OCI-LY7 (cell line): ENCODE measurements at regions not wholly inside any gene's neighbourhood (a gene's known extent, or its start where the extent isn't known, plus 50 kb on each side); places are given as distances from the start of the nearest gene placed in this dataset.

Experiments used
- CTCF ChIP-seq: fragments of 200-600 bp; sonication (generic); conservative IDR thresholded peaks from 2 replicates; pipeline ENCODE4 v1.5.1; 2014; ENCODE audit warnings: mild to moderate bottlenecking, antibody characterized with exemption, low read length, moderate library complexity, mixed read lengths
- EZH2phosphoT487 ChIP-seq: fragments of 200-600 bp; sonication (generic); IDR thresholded peaks from 2 replicates; pipeline ENCODE4 v1.6.1; 2018; ENCODE audit warnings: low read depth, borderline replicate concordance, mild to moderate bottlenecking, mixed run types, antibody characterized with exemption, low read length, moderate library complexity, mixed read lengths

DNA sequence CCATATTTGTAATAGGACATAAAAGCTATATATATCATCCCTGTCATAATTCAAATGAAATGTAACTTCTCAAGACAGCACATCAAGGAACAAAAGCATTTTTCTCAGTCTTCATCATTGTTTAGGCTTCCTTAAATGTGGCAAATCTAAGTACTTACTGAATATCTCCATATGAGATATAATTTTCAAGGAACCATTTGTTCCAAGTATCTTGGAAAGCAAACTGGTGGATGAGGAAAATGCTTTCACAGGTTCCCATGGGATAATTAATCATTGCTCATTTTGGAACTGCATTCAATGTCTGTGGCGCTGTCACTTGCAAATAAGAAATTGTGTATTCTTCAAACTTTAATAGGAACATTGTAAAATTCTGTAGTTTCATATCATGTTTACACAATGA is 52.6 kb upstream of the ZNF385D start:
- TF ChIP-seq CTCF, result no peak
- no peak for TF ChIP-seq EZH2phosphoT487
